Endothelial cell of umbilical vein (primary cell): ENCODE measurements at regions not wholly inside any gene's neighbourhood (a gene's known extent, or its start where the extent isn't known, plus 50 kb on each side); places are given as distances from the start of the nearest gene placed in this dataset.

Experiments
- BruUV-seq: library from RNA; stranded (reverse); fragments of 400-500 nt; replicated peaks from 2 replicates; lab custom pipeline; 2021; lab: Mats Ljungman, UMichigan
- CTCF ChIA-PET: fragments of 300-600, 350-600 bp; sonication (Branson Sonifier 250); formaldehyde crosslinking; loops from one replicate; lab custom pipeline; 2021; ENCODE audit warnings: antibody characterized with exemption, inconsistent platforms; lab: Charles Lee
- POLR2A ChIA-PET: fragments of 300-600, 350-600 bp; sonication (Branson Sonifier 250); formaldehyde crosslinking; loops from one replicate; lab custom pipeline; 2021; ENCODE audit warnings: antibody characterized with exemption, inconsistent platforms; lab: Charles Lee
- DNase-seq: peaks from one replicate; pipeline ENCODE4 v3.0.0-alpha.2; 2011; ENCODE audit warnings: low read depth, low spot score
- FAIRE-seq: peaks from 2 replicates; lab custom pipeline; 2011; peaks lifted over from hg19 to GRCh38; lab: Jason Lieb, UNC
- H2AFZ ChIP-seq: 2 replicates; pipeline ENCODE4 v1.6.0; 2012; ENCODE audit warnings: low read depth, low read length, control low read depth, inconsistent platforms
- H3K27ac ChIP-seq: 2 replicates; pipeline ENCODE4 v1.5.1; 2011; ENCODE audit warnings: low read depth, mild to moderate bottlenecking, control low read depth, low read length, moderate library complexity; ENCODE audit not compliant: insufficient read depth
- H3K27me3 ChIP-seq, 2 experiments: 2 replicates each; pipeline versions ENCODE4 v1.6.0 to v1.6.1; 2011; ENCODE audit warnings: low read length in 2 of 2, mixed read lengths in 1 of 2; ENCODE audit not compliant: control insufficient read depth in 2 of 2, insufficient read depth in 2 of 2
- H3K36me3 ChIP-seq, 2 experiments: 2 replicates in 1 of 2; 3 replicates in 1 of 2; pipeline ENCODE4 v1.5.1; 2011; ENCODE audit warnings: low read length in 2 of 2, mild to moderate bottlenecking in 1 of 2, moderate library complexity in 1 of 2; ENCODE audit not compliant: control insufficient read depth in 2 of 2, insufficient read depth in 2 of 2; ENCODE audit errors: extremely low read depth in 1 of 2
- H3K4me1 ChIP-seq: 3 replicates; pipeline ENCODE4 v1.5.1; 2011; ENCODE audit warnings: mild to moderate bottlenecking, low read length; ENCODE audit not compliant: control insufficient read depth, insufficient read depth; ENCODE audit errors: extremely low read depth
- H3K4me2 ChIP-seq: 2 replicates; pipeline ENCODE4 v1.6.1; 2011; ENCODE audit warnings: low read length, control low read depth, mixed read lengths; ENCODE audit not compliant: insufficient read depth
- H3K4me3 ChIP-seq, 3 experiments: fragments of 200-600 bp in 1 of 3; sonication (generic), shearing (Covaris generic) in 1 of 3; replicated peaks in 1 of 3; 2 replicates each; pipeline ENCODE4 v1.5.1; 2011 to 2016; ENCODE audit warnings: control low read depth in 3 of 3, low read length in 3 of 3, mild to moderate bottlenecking in 2 of 3, inconsistent platforms in 1 of 3, low read depth in 1 of 3, moderate library complexity in 1 of 3; ENCODE audit not compliant: insufficient read depth in 1 of 3
- H3K79me2 ChIP-seq: 2 replicates; pipeline ENCODE4 v1.6.0; 2012; ENCODE audit warnings: low read length, inconsistent platforms; ENCODE audit not compliant: control insufficient read depth, insufficient read depth
- H3K9ac ChIP-seq: replicated peaks from 2 replicates; pipeline ENCODE3; 2011; ENCODE audit warnings: low read length, control low read depth; ENCODE audit not compliant: insufficient read depth; ENCODE audit errors: extremely low read depth
- H3K9me1 ChIP-seq: replicated peaks from 3 replicates; pipeline ENCODE4 v1.6.0; 2011; ENCODE audit warnings: mild to moderate bottlenecking, low read length; ENCODE audit not compliant: control insufficient read depth, insufficient read depth; ENCODE audit errors: extremely low read depth
- H3K9me3 ChIP-seq: replicated peaks from 2 replicates; pipeline ENCODE4 v1.5.1; 2012; ENCODE audit warnings: low read length, inconsistent platforms; ENCODE audit not compliant: control insufficient read depth, insufficient read depth
- H4K20me1 ChIP-seq: replicated peaks from 2 replicates; pipeline ENCODE3; 2011; ENCODE audit warnings: mild to moderate bottlenecking, low read length; ENCODE audit not compliant: control insufficient read depth, insufficient read depth; ENCODE audit errors: extremely low read depth
- CTCF ChIP-seq, 2 donors: IDR thresholded peaks; 1 replicate in 1 of 2; 2 replicates in 1 of 2; pipeline ENCODE4 v1.5.1; 2011; ENCODE audit warnings: low read length in 2 of 2, mild to moderate bottlenecking in 2 of 2, moderate library complexity in 2 of 2, control low read depth in 1 of 2, inconsistent platforms in 1 of 2, low read depth in 1 of 2; ENCODE audit not compliant: insufficient read depth in 1 of 2; ENCODE audit errors: extremely low read depth in 1 of 2
- EZH2 ChIP-seq: IDR thresholded peaks from 2 replicates; pipeline ENCODE4 v1.6.1; 2012; ENCODE audit warnings: borderline replicate concordance, low read depth, mild to moderate bottlenecking, moderate library complexity, low read length, inconsistent platforms; ENCODE audit not compliant: severe bottlenecking
- FOS ChIP-seq: IDR thresholded peaks from 2 replicates; pipeline ENCODE4 v1.6.1; 2011; ENCODE audit warnings: mild to moderate bottlenecking, low read length, moderate library complexity, borderline replicate concordance; ENCODE audit not compliant: insufficient read depth
- GATA2 ChIP-seq: IDR thresholded peaks from 2 replicates; pipeline ENCODE4 v1.7.0; 2011; ENCODE audit warnings: low read depth, mild to moderate bottlenecking, moderate library complexity, mixed read lengths, low read length; ENCODE audit not compliant: insufficient read length, insufficient read depth
- JUN ChIP-seq: IDR thresholded peaks from 2 replicates; pipeline ENCODE4 v1.6.1; 2011; ENCODE audit warnings: borderline replicate concordance, low read depth; ENCODE audit not compliant: insufficient read length, insufficient read depth
- MYC ChIP-seq: IDR thresholded peaks from one replicate; pipeline ENCODE4 v1.6.1; 2011; ENCODE audit warnings: mild to moderate bottlenecking, low read depth, low read length
- POLR2A ChIP-seq: IDR thresholded peaks from 2 replicates; pipeline ENCODE4 v1.6.1; 2012; ENCODE audit warnings: low read depth, mild to moderate bottlenecking, control low read depth, low read length
- POLR2AphosphoS5 ChIP-seq: IDR thresholded peaks from 2 replicates; pipeline ENCODE4 v1.6.1; 2012; ENCODE audit warnings: low read depth, mild to moderate bottlenecking, control low read depth, low read length, moderate library complexity; ENCODE audit not compliant: insufficient read depth
- dilution Hi-C: fragments of 300-500 bp; cut with MboI; formaldehyde crosslinking; loops from one replicate; pipeline ENCODE4 v1.15.0; 2019; ENCODE audit warnings: low sequenced_read_pairs; ENCODE audit not compliant: extremely low pct_ligation_motif_present
- intact Hi-C: fragments of 100-400 bp; cut with micrococcal nuclease; formaldehyde crosslinking; loops from one replicate; pipeline ENCODE4 v1.10.0; 2022
- TF ChIP-seq, protein P1 (sequence below): IDR thresholded peaks from 2 replicates; pipeline ENCODE4 v1.6.1; 2011; ENCODE audit not compliant: insufficient read depth, insufficient read length

GRCh38 chr2:207224791-207225482, 59.2 kb upstream of the KLF7 start:
- dilution Hi-C loops (no loop called here), intact Hi-C loops (no loop called here)
- Histone ChIP-seq H3K9me3 (no peaks in the 10 kb centered on the region), H3K36me3 (no peaks in the 10 kb centered on the region), H4K20me1 (no peaks in the 10 kb centered on the region), H3K27me3 (no peaks in the 10 kb centered on the region), H3K27ac (no peak overlapping the region), H3K4me3 (no peak overlapping the region), H3K79me2 (no peaks in the 10 kb centered on the region), H3K9ac (no peak overlapping the region), H3K4me2 (no peak overlapping the region), H3K9me1 (no peaks in the 10 kb centered on the region), H2AFZ (no peak overlapping the region), H3K4me1 (peaks cover 20% of the 10 kb centered on the region)
- BruUV-seq: no TSS peak
- no peak for FAIRE-seq
- TF ChIP-seq POLR2AphosphoS5: no peak
- TF ChIP-seq EZH2: no peak
- no peak for TF ChIP-seq POLR2A
- no peak for TF ChIP-seq GATA2
- TF ChIP-seq JUN: no peak
- CTCF ChIA-PET: interaction anchor here (0.5 kb wide), 1 partner anchor 227 kb away, joined by 3 read pairs; no protein-coding TSS in a partner anchor
- no peak for DNase-seq
- POLR2A ChIA-PET: no interaction called here

GRCh38 chr2:207225773-207226172, 60.0 kb upstream of the KLF7 start:
- Histone ChIP-seq H4K20me1 (no peaks in the 10 kb centered on the region), H2AFZ (no peak overlapping the region), H3K79me2 (no peaks in the 10 kb centered on the region), H3K27ac (no peak overlapping the region), H3K4me3 (no peak overlapping the region), H3K36me3 (no peaks in the 10 kb centered on the region), H3K27me3 (no peaks in the 10 kb centered on the region), H3K9me1 (no peaks in the 10 kb centered on the region), H3K9me3 (no peaks in the 10 kb centered on the region), H3K4me1 (peaks cover 26% of the 10 kb centered on the region), H3K9ac (no peak overlapping the region), H3K4me2 (peak overlapping the region; percentile 52)
- dilution Hi-C loops (no loop called here), intact Hi-C loops (loop anchor here (1.0 to 2.0 kb wide), 3 partner anchors 59 to 169 kb away; no protein-coding TSS in a partner anchor)
- FAIRE-seq (no peak), DNase-seq (no peak)
- ChIA-PET POLR2A (interaction anchor here (0.7 kb wide), 1 partner anchor 69 kb away, joined by 4 read pairs; no protein-coding TSS in a partner anchor), CTCF (interaction anchor here (0.6 to 1.5 kb wide), 6 partner anchors 9 to 426 kb away, joined by 3 to 5 read pairs (median 4); no protein-coding TSS in a partner anchor)
- no peak for TF ChIP-seq POLR2A
- TF ChIP-seq, protein P1, sequence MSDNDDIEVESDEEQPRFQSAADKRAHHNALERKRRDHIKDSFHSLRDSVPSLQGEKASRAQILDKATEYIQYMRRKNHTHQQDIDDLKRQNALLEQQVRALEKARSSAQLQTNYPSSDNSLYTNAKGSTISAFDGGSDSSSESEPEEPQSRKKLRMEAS: no peak
- TF ChIP-seq CTCF (IDR thresholded peaks at IDR 0.05; ENCODE audit: extremely low read depth in 1 of 2, insufficient read depth in 1 of 2, low read depth in 1 of 2, low read length in 2 of 2): no peak
- TF ChIP-seq FOS: no peak
- TF ChIP-seq MYC: no peak
- no peak for TF ChIP-seq POLR2AphosphoS5
- no peak for TF ChIP-seq GATA2
- TF ChIP-seq JUN: no peak
- TF ChIP-seq EZH2: no peak
- BruUV-seq: no TSS peak
